Thoracic aorta (tissue), 2 donors: ENCODE measurements at regions not wholly inside any gene's neighbourhood (a gene's known extent, or its start where the extent isn't known, plus 50 kb on each side); places are given as distances from the start of the nearest gene placed in this dataset.

Experiments
- ATAC-seq: fragments of 150-250 bp; one replicate; pipeline ENCODE4 v1.8.0; 2017; ENCODE audit warnings: low read depth; ENCODE audit not compliant: insufficient number of reproducible peaks, low FRiP score
- DNase-seq: peaks from one replicate; pipeline ENCODE4 v3.0.0-alpha.2; 2020; ENCODE audit warnings: low spot score
- H3K27ac ChIP-seq, 2 donors: fragments of 200-600 bp; sonication (generic); 1 replicate in 1 of 2; 2 replicates in 1 of 2; pipeline ENCODE4 v1.5.1; 2016; ENCODE audit warnings: mild to moderate bottlenecking in 2 of 2, moderate library complexity in 2 of 2
- H3K27me3 ChIP-seq: fragments of 200-600 bp; sonication (generic); replicated peaks from 2 replicates; pipeline ENCODE4 v1.6.0; 2016; ENCODE audit warnings: mild to moderate bottlenecking; ENCODE audit not compliant: insufficient read depth
- H3K36me3 ChIP-seq: fragments of 200-600 bp; sonication (generic); one replicate; pipeline ENCODE4 v1.5.1; 2016
- H3K4me1 ChIP-seq, 2 donors: fragments of 200-600 bp; sonication (generic); 1 replicate in 1 of 2; 2 replicates in 1 of 2; pipeline versions ENCODE4 v1.5.1 to v1.6.0; 2016; ENCODE audit warnings: low read depth in 2 of 2, mild to moderate bottlenecking in 1 of 2; ENCODE audit not compliant: control insufficient read depth in 1 of 2
- H3K4me3 ChIP-seq: fragments of 200-600 bp; sonication (generic); 2 replicates; pipeline ENCODE4 v1.5.1; 2016; ENCODE audit warnings: mild to moderate bottlenecking
- H3K9me3 ChIP-seq: fragments of 200-600 bp; sonication (generic); 2 replicates; pipeline ENCODE4 v1.5.1; 2016
- CTCF ChIP-seq: fragments of 200-600 bp; sonication (generic); IDR thresholded peaks from one replicate; pipeline ENCODE4 v1.5.1; 2019; ENCODE audit warnings: antibody characterized with exemption

DNA sequence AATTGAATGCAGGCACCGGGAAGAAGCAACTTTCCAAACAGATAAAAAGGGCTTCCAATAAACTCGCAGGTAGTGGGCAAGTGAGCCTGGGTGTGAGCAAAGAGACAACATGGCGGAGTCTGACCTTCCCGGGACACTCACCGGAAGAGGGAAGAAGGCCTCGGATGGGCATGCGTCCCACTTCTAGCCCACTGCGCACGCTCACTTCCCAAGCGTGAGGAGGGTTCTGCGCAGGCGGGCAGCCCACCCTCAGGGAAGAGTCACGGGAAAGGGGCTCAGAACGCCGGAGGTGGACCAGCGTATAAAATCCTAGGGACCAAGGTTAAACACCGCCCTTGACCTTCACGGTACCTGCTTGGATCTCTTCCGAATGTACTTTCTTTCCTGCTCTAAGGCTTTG lies 95.5 kb upstream of the AFDN start:
- H3K4me3 ChIP-seq, result no peak overlapping the region
- DNase-seq (no peak), ATAC-seq (no peak)
- TF ChIP-seq CTCF, result no peak
- H3K36me3 ChIP-seq, result no peaks in the 10 kb centered on the region
- H3K4me1 ChIP-seq, result peaks cover 9 to 18% of the 10 kb centered on the region in 2 donors
- H3K9me3 ChIP-seq, result no peaks in the 10 kb centered on the region
- H3K27me3 ChIP-seq, result no peaks in the 10 kb centered on the region
- H3K27ac ChIP-seq, result no peak overlapping the region

- Histone ChIP-seq H3K4me1 (peaks cover 9 to 18% of the 10 kb centered on the region in 2 donors), H3K9me3 (no peaks in the 10 kb centered on the region), H3K27me3 (no peaks in the 10 kb centered on the region), H3K27ac (no peak overlapping the region), H3K36me3 (no peaks in the 10 kb centered on the region), H3K4me3 (no peak overlapping the region)
- ATAC-seq (no peak), DNase-seq (no peak)
- TF ChIP-seq CTCF, result no peak
These were observed 94.8 kb upstream of the AFDN start for GRCh38 chr6:167731731-167732422.

- peak; percentile 41 for ATAC-seq
- H3K27ac ChIP-seq, result no peak overlapping the region
- no peak for TF ChIP-seq CTCF
- no peaks in the 10 kb centered on the region for H3K36me3 ChIP-seq
- no peaks in the 10 kb centered on the region for H3K27me3 ChIP-seq
- no peak for DNase-seq
- no peaks in the 10 kb centered on the region for H3K9me3 ChIP-seq
- H3K4me1 ChIP-seq, result peaks cover 9 to 17% of the 10 kb centered on the region in 2 donors
- H3K4me3 ChIP-seq, result no peak overlapping the region
These were observed 92.7 kb upstream of the AFDN start for GRCh38 chr6:167733740-167734661.

DNA sequence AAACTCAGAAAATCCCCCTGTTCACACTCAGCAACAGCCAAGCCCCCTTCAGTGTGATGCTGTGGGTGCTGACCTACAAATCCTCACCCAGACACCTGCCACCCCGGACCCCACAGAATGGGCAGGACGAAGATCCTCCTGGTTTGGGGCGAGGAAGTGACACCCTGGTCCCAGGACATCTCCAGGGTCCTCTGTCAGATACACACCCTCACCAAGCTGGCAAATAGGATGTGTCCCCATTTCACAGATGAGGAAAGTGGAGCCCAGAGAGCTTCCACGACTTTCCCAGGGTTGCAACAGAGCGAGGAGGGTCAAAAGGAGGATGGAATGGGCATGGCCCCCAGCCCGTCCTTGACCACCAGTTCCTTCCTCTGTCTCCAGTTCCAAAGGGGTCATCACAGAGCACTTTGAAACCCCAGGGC lies 92.0 kb upstream of the AFDN start:
- H3K36me3 ChIP-seq, result no peaks in the 10 kb centered on the region
- H3K4me1 ChIP-seq, result peaks cover 9 to 14% of the 10 kb centered on the region in 2 donors
- DNase-seq (no peak), ATAC-seq (no peak)
- no peak overlapping the region for H3K27ac ChIP-seq
- no peak overlapping the region for H3K4me3 ChIP-seq
- H3K27me3 ChIP-seq, result no peaks in the 10 kb centered on the region
- H3K9me3 ChIP-seq, result no peaks in the 10 kb centered on the region
- no peak for TF ChIP-seq CTCF
